Fibroblast of lung (primary cell): ENCODE measurements at regions not wholly inside any gene's neighbourhood (a gene's known extent, or its start where the extent isn't known, plus 50 kb on each side); places are given as distances from the start of the nearest gene placed in this dataset.
"Not testable (repeated sequence)": the region's sequence is repeated elsewhere in the genome, so short reads cannot be mapped to it uniquely, and the experiment has no call there.

Source experiments
- DNase-seq, 2 donors: peaks; one replicate each; pipeline versions ENCODE4 v3.0.0 to v3.0.0-alpha.2; 2010; ENCODE audit warnings: low read depth in 2 of 2
- H2AFZ ChIP-seq: 2 replicates; pipeline ENCODE4 v1.5.1; 2012; ENCODE audit warnings: low read length, control low read depth, inconsistent platforms
- H3K27ac ChIP-seq: 2 replicates; pipeline ENCODE4 v1.5.1; 2011; ENCODE audit warnings: low read length, control low read depth; ENCODE audit not compliant: insufficient read depth
- H3K27me3 ChIP-seq: 2 replicates; pipeline ENCODE4 v1.5.1; 2011; ENCODE audit warnings: mild to moderate bottlenecking, low read length; ENCODE audit not compliant: control insufficient read depth, insufficient read depth
- H3K36me3 ChIP-seq: 2 replicates; pipeline ENCODE4 v1.5.1; 2011; ENCODE audit warnings: low read length; ENCODE audit not compliant: control insufficient read depth, insufficient read depth
- H3K4me1 ChIP-seq: 2 replicates; pipeline ENCODE4 v1.5.1; 2011; ENCODE audit warnings: low read length; ENCODE audit not compliant: control insufficient read depth, insufficient read depth; ENCODE audit errors: extremely low read depth
- H3K4me2 ChIP-seq: 2 replicates; pipeline ENCODE4 v1.5.1; 2011; ENCODE audit warnings: low read length, control low read depth; ENCODE audit not compliant: insufficient read depth; ENCODE audit errors: extremely low read depth
- H3K4me3 ChIP-seq, 4 experiments: fragments of 200-600 bp in 1 of 4; sonication (generic) in 1 of 4; replicated peaks in 1 of 4; 2 replicates each; pipeline ENCODE4 v1.5.1; 2011 to 2016; ENCODE audit warnings: low read length in 4 of 4, low read depth in 3 of 4, mild to moderate bottlenecking in 3 of 4, control low read depth in 2 of 4, inconsistent platforms in 1 of 4, mixed read lengths in 1 of 4; ENCODE audit not compliant: insufficient read depth in 1 of 4; ENCODE audit errors: control extremely low read depth in 1 of 4
- H3K79me2 ChIP-seq: 2 replicates; pipeline ENCODE4 v1.5.1; 2012; ENCODE audit warnings: mild to moderate bottlenecking, low read length, inconsistent platforms; ENCODE audit not compliant: control insufficient read depth, insufficient read depth
- H3K9ac ChIP-seq: 2 replicates; pipeline ENCODE4 v1.5.1; 2011; ENCODE audit warnings: mild to moderate bottlenecking, low read length, control low read depth; ENCODE audit not compliant: insufficient read depth
- H3K9me3 ChIP-seq: 2 replicates; pipeline ENCODE4 v1.5.1; 2012; ENCODE audit warnings: low read depth, low read length; ENCODE audit not compliant: control insufficient read depth, insufficient read depth
- H4K20me1 ChIP-seq: 2 replicates; pipeline ENCODE4 v1.5.1; 2011; ENCODE audit warnings: low read length; ENCODE audit not compliant: control insufficient read depth, insufficient read depth; ENCODE audit errors: extremely low read depth
- CTCF ChIP-seq, 2 donors: IDR thresholded peaks in 1 of 2; conservative IDR thresholded peaks in 1 of 2; 1 replicate in 1 of 2; 2 replicates in 1 of 2; pipeline ENCODE4 v1.5.1; 2011 to 2012; ENCODE audit warnings: low read length in 2 of 2, control low read depth in 1 of 2, inconsistent platforms in 1 of 2, low read depth in 1 of 2, mild to moderate bottlenecking in 1 of 2
- EZH2 ChIP-seq: IDR thresholded peaks from 2 replicates; pipeline ENCODE4 v1.5.1; 2012; ENCODE audit warnings: low read length, control low read depth, mild to moderate bottlenecking; ENCODE audit errors: missing control alignments

GRCh38 chr7:113304104-113304503 lies 185.8 kb upstream of the SMIM30 start:
- no peak for DNase-seq
- Histone ChIP-seq H3K27me3 (no peaks in the 10 kb centered on the region), H3K79me2 (no peaks in the 10 kb centered on the region), H3K9me3 (no peaks in the 10 kb centered on the region), H3K9ac (no peak overlapping the region), H3K4me3 (no peak overlapping the region), H3K36me3 (no peaks in the 10 kb centered on the region), H4K20me1 (no peaks in the 10 kb centered on the region), H3K27ac (no peak overlapping the region), H3K4me1 (no peaks in the 10 kb centered on the region), H3K4me2 (no peak overlapping the region), H2AFZ (no peak overlapping the region)
- no peak for TF ChIP-seq CTCF (conservative IDR thresholded peaks at IDR 0.05 in 1 of 2, IDR thresholded peaks at IDR 0.05 in 1 of 2; ENCODE audit: low read depth in 1 of 2, low read length in 2 of 2)
- TF ChIP-seq EZH2, result no peak

GRCh38 chr7:113303388-113303787 lies 185.0 kb upstream of the SMIM30 start:
- not testable (repeated sequence) for H2AFZ ChIP-seq, H3K9me3 ChIP-seq, H3K9ac ChIP-seq, DNase-seq, H3K36me3 ChIP-seq, H3K4me1 ChIP-seq, H3K4me3 ChIP-seq, H3K79me2 ChIP-seq, H3K4me2 ChIP-seq, H3K27me3 ChIP-seq, H4K20me1 ChIP-seq, H3K27ac ChIP-seq

GRCh38 chr7:113301983-113302382 lies 183.6 kb upstream of the SMIM30 start:
- Histone ChIP-seq H3K36me3 (no peaks in the 10 kb centered on the region), H4K20me1 (no peaks in the 10 kb centered on the region), H3K27ac (no peak overlapping the region), H3K79me2 (no peaks in the 10 kb centered on the region), H3K27me3 (no peaks in the 10 kb centered on the region), H3K4me2 (no peak overlapping the region), H2AFZ (no peak overlapping the region), H3K4me3 (no peak overlapping the region), H3K9me3 (no peaks in the 10 kb centered on the region), H3K4me1 (no peaks in the 10 kb centered on the region), H3K9ac (no peak overlapping the region)
- TF ChIP-seq EZH2, result no peak
- no peak for TF ChIP-seq CTCF (conservative IDR thresholded peaks at IDR 0.05 in 1 of 2, IDR thresholded peaks at IDR 0.05 in 1 of 2; ENCODE audit: low read depth in 1 of 2, low read length in 2 of 2)
- DNase-seq, result no peak

GRCh38 chr7:113301141-113301540 lies 182.8 kb upstream of the SMIM30 start:
- Histone ChIP-seq H3K9me3 (no peaks in the 10 kb centered on the region), H3K27me3 (no peaks in the 10 kb centered on the region), H3K9ac (no peak overlapping the region), H4K20me1 (no peaks in the 10 kb centered on the region), H3K27ac (no peak overlapping the region), H3K4me2 (no peak overlapping the region), H3K4me3 (no peak overlapping the region), H3K79me2 (no peaks in the 10 kb centered on the region), H2AFZ (no peak overlapping the region), H3K4me1 (no peaks in the 10 kb centered on the region), H3K36me3 (no peaks in the 10 kb centered on the region)
- no peak for DNase-seq
- TF ChIP-seq EZH2 (no peak), CTCF (conservative IDR thresholded peaks at IDR 0.05 in 1 of 2, IDR thresholded peaks at IDR 0.05 in 1 of 2; ENCODE audit: low read depth in 1 of 2, low read length in 2 of 2) (no peak)
